GM11168 (cell line): ENCODE measurements at regions not wholly inside any gene's neighbourhood (a gene's known extent, or its start where the extent isn't known, plus 50 kb on each side); places are given as distances from the start of the nearest gene placed in this dataset.
"Not testable (repeated sequence)": the region's sequence is repeated elsewhere in the genome, so short reads cannot be mapped to it uniquely, and the experiment has no call there.

Experiments used
- in situ Hi-C: fragments of 300-500 bp; cut with MboI; formaldehyde crosslinking; loops from one replicate; pipeline ENCODE4 v1.12.0; 2022; ENCODE audit warnings: low sequenced_read_pairs; ENCODE audit not compliant: unreplicated experiment

GRCh38 chr2:181737302-181737701, 57.0 kb upstream of the NEUROD1 start:
- in situ Hi-C loops, result not testable (repeated sequence)

- in situ Hi-C loops, result no loop called here
Observed at GRCh38 chr2:181738074-181738473, 57.8 kb upstream of the NEUROD1 start.

- in situ Hi-C loops, result no loop called here
Observed at GRCh38 chr2:181738563-181738962, 58.2 kb upstream of the NEUROD1 start.

GRCh38 chr2:181741756-181742155, 61.4 kb upstream of the NEUROD1 start:
- in situ Hi-C loops, result no loop called here

- in situ Hi-C loops, result no loop called here
Observed at GRCh38 chr2:181742361-181742760, 62.0 kb upstream of the NEUROD1 start.

GRCh38 chr2:181742922-181743722, 62.8 kb upstream of the NEUROD1 start:
- in situ Hi-C loops, result no loop called here

GRCh38 chr2:181743723-181744031, 63.4 kb upstream of the NEUROD1 start:
- in situ Hi-C loops, result no loop called here

- in situ Hi-C loops, result no loop called here
Observed at GRCh38 chr2:181745796-181746540, 65.7 kb upstream of the NEUROD1 start.

GRCh38 chr2:181746844-181747243, 66.5 kb upstream of the NEUROD1 start:
- in situ Hi-C loops, result no loop called here

- in situ Hi-C loops, result loop anchor here (25.0 kb wide), 2 partner anchors 212 to 337 kb away; no protein-coding TSS in a partner anchor
Observed at GRCh38 chr2:181750305-181750704, 70.0 kb upstream of the NEUROD1 start.

- in situ Hi-C loops, result loop anchor here (25.0 kb wide), 2 partner anchors 211 to 336 kb away; no protein-coding TSS in a partner anchor
Observed at GRCh38 chr2:181751266-181752030, 71.1 kb upstream of the NEUROD1 start.

GRCh38 chr2:181752301-181752700, 72.0 kb upstream of the NEUROD1 start:
- in situ Hi-C loops, result loop anchor here (25.0 kb wide), 2 partner anchors 210 to 335 kb away; no protein-coding TSS in a partner anchor

GRCh38 chr2:181753686-181754085, 73.4 kb upstream of the NEUROD1 start:
- in situ Hi-C loops, result loop anchor here (25.0 kb wide), 2 partner anchors 209 to 334 kb away; no protein-coding TSS in a partner anchor

GRCh38 chr2:181754105-181754504, 73.8 kb upstream of the NEUROD1 start:
- in situ Hi-C loops, result loop anchor here (25.0 kb wide), 2 partner anchors 208 to 333 kb away; no protein-coding TSS in a partner anchor

- in situ Hi-C loops, result loop anchor here (25.0 kb wide), 2 partner anchors 207 to 332 kb away; no protein-coding TSS in a partner anchor
Observed at GRCh38 chr2:181755181-181755580, 74.9 kb upstream of the NEUROD1 start.

GRCh38 chr2:181760521-181760920, 80.2 kb upstream of the NEUROD1 start:
- in situ Hi-C loops, result loop anchor here (25.0 kb wide), 2 partner anchors 202 to 327 kb away; no protein-coding TSS in a partner anchor

- in situ Hi-C loops, result loop anchor here (25.0 kb wide), 2 partner anchors 201 to 326 kb away; no protein-coding TSS in a partner anchor
Observed at GRCh38 chr2:181761175-181761574, 80.9 kb upstream of the NEUROD1 start.

- in situ Hi-C loops, result loop anchor here (25.0 kb wide), 2 partner anchors 200 to 325 kb away; no protein-coding TSS in a partner anchor
Observed at GRCh38 chr2:181762000-181762399, 81.7 kb upstream of the NEUROD1 start.

GRCh38 chr2:181762848-181763247, 82.5 kb upstream of the NEUROD1 start:
- in situ Hi-C loops, result loop anchor here (25.0 kb wide), 2 partner anchors 199 to 324 kb away; no protein-coding TSS in a partner anchor

- in situ Hi-C loops, result loop anchor here (25.0 kb wide), 2 partner anchors 199 to 324 kb away; no protein-coding TSS in a partner anchor
Observed at GRCh38 chr2:181763423-181763822, 83.1 kb upstream of the NEUROD1 start.
